ENCODE measurements at regions not wholly inside any gene's neighbourhood (a gene's known extent, or its start where the extent isn't known, plus 50 kb on each side); places are given as distances from the start of the nearest gene placed in this dataset.

GRCh38 chr4:181728305-181728966 lies 514.8 kb upstream of the TENM3 start:
- TF ChIP-seq CTCF (IDR thresholded peaks at IDR 0.05 in 2 of 3, conservative IDR thresholded peaks at IDR 0.05 in 1 of 3; ENCODE audit: control insufficient read depth in 2 of 3, extremely low read depth in 1 of 3, insufficient read depth in 1 of 3, low read depth in 3 of 3, low read length in 3 of 3) (no peak), CEBPB (IDR thresholded peaks at IDR 0.05; ENCODE audit: borderline replicate concordance in 1 of 2, low read depth in 2 of 2, low read length in 2 of 2) (no peak), ZBTB33 (IDR thresholded peaks at IDR 0.05) (no peak), JUND (IDR thresholded peaks at IDR 0.05; ENCODE audit: low read depth, low read length) (no peak)

All from GM12878 (cell line).